ENCODE measurements at regions not wholly inside any gene's neighbourhood (a gene's known extent, or its start where the extent isn't known, plus 50 kb on each side); places are given as distances from the start of the nearest gene placed in this dataset.
"Not testable (repeated sequence)": the region's sequence is repeated elsewhere in the genome, so short reads cannot be mapped to it uniquely, and the experiment has no call there.

GRCh38 chr13:50236898-50237318 is 221.7 kb downstream of the KCNRG start:
- no peak for DNase-seq

GRCh38 chr13:50238922-50239321 is 223.7 kb downstream of the KCNRG start:
- no peak for DNase-seq

GRCh38 chr13:50241479-50241878 is 226.2 kb downstream of the KCNRG start:
- no peak for DNase-seq

DNA sequence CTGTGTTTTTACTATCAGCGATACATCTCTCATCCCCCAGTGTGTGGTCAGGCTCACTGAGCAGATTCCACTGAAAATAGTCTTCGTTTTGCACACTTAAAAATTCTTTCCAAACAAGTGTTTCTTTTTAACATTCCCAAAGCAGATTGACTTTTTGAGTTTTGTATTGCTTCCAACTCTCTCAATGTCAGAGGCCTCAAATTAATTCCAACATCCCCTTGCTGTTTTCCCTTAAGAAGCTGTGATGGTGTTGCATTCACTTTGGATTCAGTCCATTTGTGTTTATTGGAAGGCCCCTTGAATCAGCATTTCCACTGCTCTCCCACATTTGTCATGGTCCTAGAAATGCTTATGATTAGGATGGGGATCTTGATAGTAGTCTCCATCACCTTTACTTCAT is 228.7 kb downstream of the KCNRG start:
- no peak for DNase-seq

- no peak for DNase-seq
These were observed 229.1 kb downstream of the KCNRG start for GRCh38 chr13:50244355-50244712.

- no peak for DNase-seq
These were observed 229.7 kb downstream of the KCNRG start for GRCh38 chr13:50244713-50245574.

DNA sequence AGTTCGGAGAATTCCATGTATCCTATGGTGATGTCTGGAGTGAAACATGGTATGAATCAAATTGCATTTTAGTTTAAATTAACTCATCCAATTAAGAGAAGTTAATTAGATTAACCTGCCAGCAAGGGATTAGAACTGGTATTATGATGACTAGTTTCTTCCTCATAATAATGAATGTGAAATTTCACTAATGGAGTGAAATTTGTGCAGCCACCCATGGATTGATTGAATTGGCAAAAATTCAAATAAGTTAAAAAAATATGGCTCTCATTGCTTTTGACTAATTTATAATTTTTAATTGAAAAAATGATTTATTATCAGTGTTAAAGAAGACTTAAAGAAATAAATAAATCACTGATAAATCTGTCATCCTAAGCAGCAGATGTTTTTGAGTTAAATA is 232.0 kb downstream of the KCNRG start:
- DNase-seq = no peak

GRCh38 chr13:50248516-50249143 is 233.4 kb downstream of the KCNRG start:
- no peak for DNase-seq

DNA sequence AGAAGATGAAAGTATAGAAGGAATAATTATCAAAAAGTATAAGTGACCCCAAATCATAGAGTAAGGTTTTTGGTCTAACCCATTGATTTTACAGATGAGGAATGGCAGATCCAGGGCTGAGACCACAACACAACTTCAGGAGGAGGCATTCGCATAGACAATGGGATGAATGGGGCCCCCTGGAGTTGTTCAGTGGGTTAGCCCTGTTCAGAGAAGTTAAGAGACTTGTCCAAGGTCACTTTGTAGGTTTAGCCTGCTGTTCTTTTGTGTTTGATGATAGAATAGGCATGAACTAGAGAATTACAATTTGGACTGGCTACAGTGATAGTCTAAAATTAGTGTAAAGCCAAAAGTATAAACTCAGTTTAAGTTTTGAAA is 233.9 kb downstream of the KCNRG start:
- no peak for DNase-seq

DNA sequence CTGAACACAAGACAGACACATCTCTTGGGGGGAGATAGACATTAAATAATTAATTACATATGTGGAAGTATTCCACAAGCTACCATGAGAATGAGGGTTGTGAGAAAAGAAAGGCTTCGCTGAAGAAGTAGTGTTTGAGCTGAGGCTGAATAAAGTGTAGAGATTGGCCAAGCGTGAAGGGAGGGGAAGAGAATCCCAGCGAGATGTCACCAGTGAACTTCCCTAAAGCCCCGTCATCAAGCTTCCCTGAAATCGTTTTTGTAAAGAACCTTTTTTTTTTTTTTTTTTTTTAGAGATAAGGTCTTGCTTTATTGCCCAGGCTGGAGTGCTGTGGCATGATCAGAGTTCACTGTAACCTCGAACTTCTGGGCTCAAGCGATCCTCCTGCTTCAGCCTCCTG is 235.2 kb downstream of the KCNRG start:
- no peak for DNase-seq

DNA sequence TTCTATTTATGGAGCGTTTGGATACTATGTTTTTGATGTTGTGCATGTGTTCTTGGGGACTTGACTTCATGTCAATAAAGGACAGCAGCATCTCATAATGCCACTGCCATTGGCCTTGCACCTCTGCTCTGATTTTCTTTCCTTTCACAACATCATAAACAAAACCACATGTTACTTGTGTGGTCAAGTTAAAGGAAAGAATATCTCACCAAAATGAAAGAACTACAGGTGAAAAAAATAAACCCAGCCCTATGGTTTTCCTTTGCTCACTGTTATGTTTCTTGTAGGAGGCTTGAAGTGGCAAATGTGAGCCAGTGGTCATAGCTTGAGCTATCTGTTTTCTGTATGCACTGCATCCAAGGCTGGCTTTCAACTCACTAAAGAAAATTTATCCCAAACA is 240.4 kb downstream of the KCNRG start:
- DNase-seq = no peak

GRCh38 chr13:50256536-50257321 is 241.5 kb downstream of the KCNRG start:
- DNase-seq = not testable (repeated sequence)

DNA sequence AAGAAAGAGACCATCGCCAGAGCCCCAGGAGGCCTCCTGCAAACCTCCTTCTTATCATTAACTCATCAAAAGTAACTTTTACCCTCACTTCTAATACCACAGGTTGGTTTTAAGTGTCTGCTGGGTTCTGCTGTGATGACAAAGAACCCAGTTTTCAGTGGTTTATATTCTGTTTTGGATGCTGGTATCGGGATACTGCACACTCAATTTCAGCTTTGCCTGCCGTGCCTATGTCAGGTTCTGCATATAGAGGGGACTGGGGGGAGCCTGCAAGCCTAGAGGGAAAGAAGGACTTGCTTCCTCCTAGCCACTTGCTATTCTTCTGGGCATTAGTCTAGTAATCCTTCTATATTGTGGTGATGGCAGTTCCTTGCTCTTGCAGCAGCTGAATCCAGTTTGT is 242.4 kb downstream of the KCNRG start:
- DNase-seq = no peak

- DNase-seq = no peak
These were observed 246.1 kb downstream of the KCNRG start for GRCh38 chr13:50261130-50261901.

- DNase-seq = no peak
These were observed 251.8 kb downstream of the KCNRG start for GRCh38 chr13:50267066-50267465.

DNA sequence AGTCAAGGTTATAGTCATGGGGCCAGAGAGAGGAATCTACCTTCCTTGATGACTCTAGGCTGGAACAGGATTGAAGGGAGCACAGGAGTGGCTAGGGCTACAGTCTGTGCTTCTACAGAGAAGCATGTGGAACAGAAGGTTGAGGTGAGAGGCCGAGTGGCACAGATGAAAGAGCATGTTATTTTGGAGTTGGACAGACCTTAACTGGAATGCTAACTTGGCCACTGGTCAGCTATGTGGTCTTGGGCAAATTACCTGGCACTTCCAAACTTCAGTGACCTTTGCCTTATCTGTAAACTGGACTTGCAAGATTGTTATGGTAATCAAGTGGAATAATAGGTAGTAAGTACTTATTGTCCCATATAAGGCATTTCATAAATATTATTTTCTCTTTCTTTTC is 252.7 kb downstream of the KCNRG start:
- DNase-seq = no peak

GRCh38 chr13:50268500-50268899 is 253.3 kb downstream of the KCNRG start:
- no peak for DNase-seq

DNA sequence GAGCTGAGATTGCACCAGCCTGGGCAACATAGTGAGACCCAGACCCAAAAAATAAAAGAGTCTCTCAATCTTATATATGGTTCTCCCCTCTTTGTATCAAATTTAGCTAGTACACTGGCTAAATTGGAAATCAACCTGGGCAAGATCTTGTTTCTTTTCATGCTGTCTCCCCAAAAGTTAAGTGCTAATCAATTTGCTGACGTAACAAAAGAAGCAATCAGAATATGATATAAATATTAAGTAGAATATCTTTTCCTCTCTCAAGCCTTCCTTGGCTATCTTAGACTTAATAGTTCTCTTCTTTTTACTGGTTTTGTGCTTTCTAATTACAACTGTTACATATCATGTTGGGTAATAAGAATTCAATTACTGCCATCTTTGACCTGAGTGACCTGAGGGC is 258.9 kb downstream of the KCNRG start:
- no peak for DNase-seq

DNA sequence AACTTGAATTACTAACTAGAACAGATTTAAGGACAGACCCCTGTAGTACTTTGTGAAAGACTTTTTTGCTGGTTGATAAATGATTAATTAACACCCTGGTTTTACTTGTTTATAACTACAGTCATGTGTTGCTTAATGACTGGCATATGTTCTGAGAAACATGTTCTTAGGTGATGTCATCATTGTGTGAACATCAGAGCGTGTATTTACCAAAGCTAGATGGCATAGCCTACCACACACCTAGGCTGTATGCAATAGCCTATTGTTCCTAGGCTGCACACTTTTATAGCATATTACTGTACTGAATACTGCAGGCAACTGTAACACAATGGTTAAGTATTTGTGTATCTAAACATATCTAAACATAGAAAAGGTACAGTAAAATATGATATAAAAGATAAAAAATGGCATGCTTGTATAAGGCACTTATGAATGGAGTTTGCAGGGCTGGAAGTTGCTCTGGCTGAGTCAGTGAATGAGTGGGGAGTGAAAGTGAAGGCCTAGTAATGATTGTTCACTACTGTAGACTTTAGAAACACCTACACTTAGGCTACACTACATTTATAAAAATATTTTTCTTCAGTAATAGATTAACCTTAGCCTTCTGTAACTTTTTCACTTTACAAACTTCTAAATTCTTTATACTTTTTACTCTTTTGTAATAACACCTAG is 260.3 kb downstream of the KCNRG start:
- peak; percentile 5 for DNase-seq

GRCh38 chr13:50276550-50276949 is 261.3 kb downstream of the KCNRG start:
- no peak for DNase-seq

- no peak for DNase-seq
These were observed 261.9 kb downstream of the KCNRG start for GRCh38 chr13:50277127-50277526.

DNA sequence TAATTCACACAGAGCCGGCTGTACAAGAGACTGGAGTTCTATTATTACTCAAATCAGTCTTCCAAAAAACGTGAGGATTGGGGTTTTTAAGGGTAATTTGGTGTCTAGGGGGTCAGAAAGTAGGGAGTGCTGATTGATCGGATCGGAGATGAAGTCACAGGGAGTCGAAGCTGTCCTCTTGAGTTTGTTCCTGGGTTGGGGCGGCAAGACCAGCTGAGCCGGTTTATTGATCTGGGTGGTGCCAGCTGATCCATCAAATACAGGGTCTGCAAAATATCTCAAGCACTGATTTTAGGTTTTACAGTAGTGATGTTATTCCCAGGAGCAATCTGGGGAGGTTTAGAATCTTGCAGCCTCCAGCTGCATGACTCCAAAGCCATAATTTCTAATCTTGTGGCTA is 262.7 kb downstream of the KCNRG start:
- DNase-seq = no peak
